DMS53 (cell line): ENCODE measurements at regions not wholly inside any gene's neighbourhood (a gene's known extent, or its start where the extent isn't known, plus 50 kb on each side); places are given as distances from the start of the nearest gene placed in this dataset.
A peak's percentile ranks its signal among the peaks of the same experiment; 100 is the strongest.

Source experiments
- DNase-seq: peaks from one replicate; lab custom pipeline; 2025; lab: John Stamatoyannopoulos, UW

DNA sequence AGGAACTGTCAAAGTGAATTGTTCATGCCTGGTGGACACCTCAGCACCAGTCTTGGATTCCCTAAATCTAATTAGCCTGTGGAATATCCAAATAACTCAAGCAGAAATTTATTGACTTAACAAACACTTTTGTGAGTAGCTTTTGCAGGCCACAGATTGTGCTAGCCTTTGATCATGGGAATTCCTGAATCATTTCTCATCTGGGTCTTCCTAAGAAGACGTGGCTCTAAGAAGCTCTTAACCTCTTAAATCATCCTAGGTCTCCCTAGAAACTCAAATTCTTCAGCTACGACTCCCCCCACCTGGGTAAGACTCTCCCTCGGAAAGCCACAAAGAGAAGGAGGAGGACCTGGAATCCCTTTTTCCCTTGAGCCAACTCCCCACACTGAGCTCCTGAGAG, 53.8 kb upstream of the PSEN2 start:
- DNase-seq = no peak

DNA sequence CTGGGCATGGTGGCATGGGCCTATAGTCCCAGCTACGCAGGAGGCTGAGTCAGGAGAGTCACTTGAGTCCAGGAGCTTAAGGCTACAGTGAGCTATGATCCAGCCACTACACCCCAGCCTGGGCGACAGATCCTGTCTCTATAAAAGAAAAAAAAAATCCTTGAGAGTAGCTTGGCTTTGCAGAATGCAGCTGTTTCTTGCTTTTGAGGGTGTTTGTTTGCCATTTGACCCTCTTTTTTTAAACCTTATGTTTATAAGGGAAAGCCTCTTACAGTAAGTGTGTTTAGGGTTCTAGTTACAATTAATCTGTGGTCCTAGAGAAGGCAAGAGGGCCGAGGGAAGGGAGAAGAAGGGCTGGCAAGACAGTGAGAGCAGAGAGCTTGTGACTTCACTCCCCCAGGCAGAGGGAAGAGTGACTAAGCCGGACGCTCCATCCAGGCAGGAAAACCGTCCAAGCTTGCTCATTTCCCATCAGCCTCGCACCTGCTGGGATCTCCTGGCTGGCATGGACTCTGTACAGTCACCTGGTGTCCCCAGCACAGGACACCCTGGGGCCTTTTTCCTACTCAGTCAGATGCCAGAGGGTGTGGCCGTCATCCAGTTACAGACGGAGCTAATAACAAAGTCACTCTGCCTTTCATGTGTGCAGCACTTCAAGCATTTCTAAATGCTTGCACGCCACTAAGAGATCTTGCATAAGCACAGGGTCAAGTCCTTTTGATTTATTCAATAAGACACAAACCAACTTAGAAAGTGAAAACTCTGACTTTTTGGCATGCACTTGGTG, 55.5 kb upstream of the PSEN2 start:
- peak; percentile 97 for DNase-seq

DNA sequence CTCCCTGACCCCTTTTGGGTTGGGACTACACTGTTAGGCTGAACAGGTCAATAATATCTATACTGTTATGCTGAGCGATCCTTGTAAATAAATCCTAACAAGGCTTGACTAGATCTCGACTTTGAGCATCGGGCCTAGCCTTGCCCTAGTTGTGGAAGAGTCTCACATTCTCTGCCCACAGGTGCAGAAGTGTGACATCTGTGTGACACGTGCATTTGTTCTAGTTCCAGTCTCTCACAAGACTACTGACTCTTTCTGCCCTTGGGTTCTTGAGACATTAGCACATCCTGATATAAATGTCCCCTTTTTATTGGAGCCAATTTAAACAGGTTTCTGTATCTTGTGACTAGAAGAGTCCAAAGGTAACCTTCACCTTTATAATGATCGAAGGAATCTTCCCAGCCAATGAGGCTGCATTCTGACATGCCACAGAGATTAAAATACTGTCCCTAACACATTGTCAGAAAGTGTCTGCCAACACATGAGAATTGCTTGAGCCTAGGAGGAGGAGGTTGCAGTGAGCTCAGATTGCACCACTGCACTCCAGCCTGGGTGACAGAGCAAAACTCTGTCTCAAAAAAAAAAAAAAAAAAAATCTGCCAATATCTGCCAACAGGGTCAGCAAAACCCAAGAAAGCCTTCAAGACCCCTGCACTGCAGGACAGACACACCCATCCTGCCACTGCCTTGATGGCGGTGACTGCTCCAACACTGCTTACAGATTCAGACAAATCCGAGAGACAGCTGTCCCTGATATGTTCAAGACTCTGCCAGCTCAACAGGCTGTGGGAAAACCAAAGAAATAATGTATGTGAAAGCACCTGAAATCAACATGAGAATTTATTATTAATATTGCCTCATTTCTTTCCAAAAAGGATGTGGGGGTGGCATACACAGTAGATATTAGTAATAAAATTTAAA, 56.5 kb upstream of the PSEN2 start:
- no peak for DNase-seq

DNA sequence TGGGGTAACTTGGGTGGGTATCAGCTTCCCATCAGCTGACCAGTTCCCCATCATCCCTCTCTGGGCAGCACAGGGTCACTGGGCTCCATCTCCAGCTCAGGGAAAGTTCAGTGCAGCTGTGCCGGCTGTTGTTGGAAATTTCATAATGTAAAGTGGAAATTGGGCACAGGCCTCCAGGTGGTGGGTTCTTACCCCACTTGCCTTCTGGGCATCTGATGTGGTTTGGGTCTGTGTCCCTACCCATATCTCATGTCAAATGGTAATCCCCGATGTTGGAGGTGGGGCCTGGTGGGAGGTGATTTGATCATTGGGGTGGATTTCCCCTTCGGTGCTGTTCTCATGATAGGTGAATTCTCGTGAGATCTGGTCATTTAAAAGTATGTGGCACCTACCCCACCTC, 59.7 kb upstream of the PSEN2 start:
- DNase-seq = no peak

DNA sequence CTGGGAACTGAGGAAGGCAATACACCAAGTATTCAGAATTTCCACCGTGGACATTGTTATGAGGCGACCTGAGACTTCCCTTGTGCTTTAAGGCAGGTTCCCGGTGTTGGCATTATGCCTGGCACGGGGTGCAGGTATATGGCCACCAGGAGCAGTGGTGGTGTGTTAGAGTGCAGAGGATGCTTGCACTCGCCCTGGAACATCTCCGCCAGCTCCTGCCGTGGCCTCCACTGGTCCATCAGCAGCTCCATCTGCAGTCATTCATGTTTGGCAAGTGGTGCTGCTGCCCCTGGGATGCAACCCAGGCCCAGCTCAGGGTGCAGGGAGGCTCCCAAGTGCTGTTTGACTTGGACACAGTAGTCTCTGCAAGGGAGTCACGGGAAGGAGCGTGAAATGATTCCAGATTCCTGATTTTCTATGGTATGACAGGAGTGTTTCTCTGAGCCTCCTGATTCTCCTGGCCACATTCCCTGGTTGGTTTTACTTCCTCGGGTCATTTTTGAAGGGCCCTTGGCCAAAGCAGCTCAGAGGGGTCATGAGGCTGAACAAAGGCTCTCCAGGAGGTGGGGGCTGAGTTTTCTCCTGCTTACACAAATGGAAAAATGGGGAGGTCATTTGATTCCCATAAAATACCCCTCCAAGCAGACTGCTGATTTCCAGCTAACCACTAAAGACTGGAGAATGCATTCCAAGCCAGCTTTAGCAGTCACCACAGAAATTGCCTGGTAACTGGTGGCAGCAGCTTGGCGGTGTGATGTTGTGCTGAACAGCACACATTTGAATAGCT, 60.4 kb upstream of the PSEN2 start:
- no peak for DNase-seq

DNA sequence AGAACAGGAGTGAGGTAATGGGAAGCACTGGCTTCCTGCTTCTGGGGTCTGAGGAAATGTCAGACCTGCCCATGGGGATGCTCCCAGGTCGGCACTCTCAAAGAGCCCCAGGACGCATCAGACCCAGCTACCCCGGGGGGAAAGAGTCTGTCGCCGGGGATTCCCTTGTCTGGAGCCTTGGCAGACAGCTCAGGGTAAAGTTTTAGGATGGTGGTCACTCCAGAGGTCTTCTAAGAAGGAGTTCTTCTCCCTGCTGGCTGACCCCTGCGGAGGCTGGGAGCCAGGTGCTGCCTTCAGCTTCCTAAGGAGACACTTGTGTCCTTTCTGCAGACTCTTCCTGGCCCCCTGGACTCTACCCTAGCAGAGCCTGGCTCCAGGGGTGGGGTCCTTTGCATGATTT, 61.9 kb upstream of the PSEN2 start:
- DNase-seq = no peak

DNA sequence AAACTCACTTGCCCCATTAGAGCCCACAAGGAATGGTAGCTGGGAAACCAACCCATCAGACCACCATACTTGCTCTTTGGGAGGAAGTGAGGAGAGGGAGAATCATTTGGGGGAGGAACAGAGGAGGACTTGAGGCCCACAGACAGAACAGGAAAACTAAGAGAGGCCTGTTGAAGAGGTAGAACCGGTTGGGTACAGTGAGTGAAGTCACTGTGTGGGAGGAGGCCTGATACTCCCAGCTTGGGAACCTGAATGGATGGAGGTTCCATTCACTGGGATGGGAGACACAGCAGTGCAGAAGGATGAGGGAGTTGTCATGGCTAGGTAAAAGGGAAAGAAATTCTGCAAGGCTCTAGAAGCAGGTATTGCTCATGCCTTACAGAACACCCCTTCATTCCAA, 63.4 kb upstream of the PSEN2 start:
- DNase-seq = peak; percentile 56

DNA sequence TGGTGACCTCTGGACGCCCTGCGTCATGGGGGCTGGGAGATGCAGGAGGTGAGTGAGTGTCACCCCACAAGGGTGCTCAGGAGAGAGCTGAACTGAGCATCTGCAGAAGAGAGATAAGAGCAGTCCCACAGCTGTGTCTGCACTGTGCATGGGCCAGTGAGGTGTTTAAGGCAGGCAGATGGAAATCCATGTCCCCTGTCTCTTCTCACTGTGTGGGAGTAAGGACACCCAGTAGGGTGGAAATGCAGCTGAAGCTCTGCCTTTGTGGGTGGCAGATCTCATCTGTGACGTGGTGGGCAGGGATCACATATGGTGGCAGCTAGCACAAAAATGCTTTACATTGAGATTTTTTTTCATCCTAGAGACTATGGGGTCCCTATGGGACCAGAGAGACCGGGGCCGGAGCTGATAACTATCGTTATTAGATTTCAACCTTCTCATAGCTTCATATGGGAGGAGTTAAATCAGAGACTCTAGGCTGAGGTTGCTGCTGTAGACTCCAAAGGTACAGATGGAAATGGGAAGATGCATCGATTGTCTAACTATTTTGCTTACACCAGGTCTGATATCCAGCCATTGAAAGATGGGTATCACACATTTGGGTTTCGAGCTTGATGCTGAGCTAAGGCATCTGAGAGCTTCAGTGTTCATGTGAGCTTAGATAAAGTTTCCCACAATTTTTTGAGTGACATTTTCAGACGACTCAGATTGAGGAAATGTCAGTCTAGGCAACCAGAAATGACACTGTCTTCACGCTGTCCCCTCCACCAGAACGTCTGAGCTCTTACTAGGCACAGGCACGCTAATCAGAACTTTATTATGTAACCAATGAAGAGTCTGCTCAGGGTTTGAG, 65.3 kb upstream of the PSEN2 start:
- no peak for DNase-seq

DNA sequence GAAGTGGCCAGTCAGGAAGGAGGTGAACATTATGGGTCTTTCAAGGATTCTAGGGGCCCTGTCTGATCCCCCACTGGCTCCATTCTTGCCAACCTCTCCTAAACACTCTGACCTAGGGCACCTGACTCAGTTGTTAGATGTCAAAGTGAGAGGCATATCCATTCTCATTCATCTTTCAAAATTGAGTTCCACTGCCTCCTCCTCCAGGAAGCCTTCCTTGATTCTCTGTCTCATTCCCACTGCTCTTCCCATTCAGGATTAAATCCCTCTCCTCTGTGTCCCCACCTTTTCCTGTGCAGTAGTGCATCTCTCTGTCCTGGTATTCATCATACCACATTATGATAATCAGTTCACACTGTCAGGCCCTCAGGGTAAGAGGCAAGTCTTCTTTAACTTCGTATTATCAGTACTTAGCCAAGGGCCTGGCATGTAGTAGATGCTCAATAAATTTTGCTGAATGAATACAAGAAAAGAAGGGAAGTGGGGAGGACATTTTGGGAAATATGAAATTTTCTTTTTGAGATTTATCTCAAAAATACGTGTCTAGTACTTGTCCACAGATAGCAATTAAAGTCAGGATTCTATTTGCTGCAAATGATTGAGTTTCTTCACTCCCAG, 61.8 kb upstream of the ITPKB start:
- DNase-seq = no peak

DNA sequence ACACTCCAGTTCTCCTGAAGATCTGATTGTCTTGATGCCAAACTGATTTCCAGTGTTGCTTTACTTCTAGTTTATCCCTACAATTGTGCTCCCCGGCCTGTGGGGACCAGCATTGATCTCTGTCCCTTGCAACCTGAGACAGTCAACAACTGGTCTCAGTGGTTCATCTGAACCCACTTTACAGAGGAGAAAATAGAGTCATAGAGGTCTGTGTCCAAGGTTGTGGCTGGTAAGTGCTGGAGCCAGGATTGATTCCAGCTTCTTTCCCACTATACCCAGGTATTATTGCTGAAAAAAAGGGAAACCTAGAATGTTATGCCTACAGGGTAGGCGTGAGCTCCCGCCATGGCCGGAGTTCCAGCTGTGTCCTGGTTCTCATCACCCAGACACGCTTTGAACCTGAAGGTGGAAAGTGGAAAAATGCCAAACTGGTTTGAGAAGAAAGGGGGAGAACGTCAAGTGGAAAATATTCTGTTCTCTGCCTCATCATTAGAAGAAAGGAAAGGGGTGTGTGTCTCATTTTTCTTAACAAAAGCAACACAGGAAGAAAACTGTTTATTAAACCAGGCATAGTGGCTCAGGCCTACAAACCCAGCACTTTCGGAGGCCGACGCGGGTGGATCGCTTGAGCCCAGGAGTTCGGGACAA, 60.7 kb upstream of the ITPKB start:
- no peak for DNase-seq

DNA sequence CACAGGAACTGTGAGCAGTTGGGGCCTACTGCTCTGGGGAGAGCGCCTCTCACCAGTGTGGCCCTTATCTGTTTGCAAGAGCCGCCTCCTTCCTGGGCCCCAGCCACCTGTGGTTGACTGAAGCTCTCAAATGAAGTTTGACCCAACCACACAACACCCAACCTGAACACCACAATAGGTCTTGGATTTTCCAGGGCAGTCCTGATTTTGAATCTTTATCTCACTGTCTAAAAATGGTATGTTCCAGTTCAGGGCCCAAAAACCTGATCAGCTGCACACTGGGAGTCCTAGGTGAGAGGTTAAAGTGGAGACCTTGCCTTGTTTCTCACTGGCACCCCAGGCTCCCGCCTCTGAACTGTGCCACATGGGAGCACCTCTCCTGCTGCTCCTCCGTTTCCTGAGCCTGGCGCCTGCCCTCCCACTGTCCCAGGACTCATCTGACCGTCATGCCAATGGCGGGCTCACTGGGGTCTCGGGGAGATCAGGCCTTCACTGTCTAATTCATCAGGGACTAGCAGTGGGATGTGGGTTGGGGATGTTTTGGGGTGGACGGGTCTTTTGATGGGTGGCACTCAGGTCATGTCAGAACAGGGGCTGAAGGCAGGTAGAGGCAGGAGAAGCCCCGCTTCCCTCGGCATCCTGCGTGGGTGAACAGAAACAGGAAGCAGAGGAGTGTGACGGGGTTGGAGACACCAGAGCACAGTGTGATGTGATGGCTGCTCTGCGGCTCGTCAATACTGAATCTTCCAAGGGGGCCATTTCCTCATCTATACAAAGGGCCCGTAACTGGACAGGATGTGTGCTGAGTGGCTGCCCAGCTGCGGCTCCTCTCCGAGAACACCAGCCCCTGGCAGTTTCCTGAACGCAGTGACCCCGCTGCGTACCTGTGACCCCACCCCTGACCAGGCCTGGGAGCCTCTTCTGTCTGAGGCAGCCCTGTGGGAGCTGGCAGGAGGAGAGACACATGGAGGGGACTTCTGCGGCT, 59.6 kb upstream of the ITPKB start:
- no peak for DNase-seq

DNA sequence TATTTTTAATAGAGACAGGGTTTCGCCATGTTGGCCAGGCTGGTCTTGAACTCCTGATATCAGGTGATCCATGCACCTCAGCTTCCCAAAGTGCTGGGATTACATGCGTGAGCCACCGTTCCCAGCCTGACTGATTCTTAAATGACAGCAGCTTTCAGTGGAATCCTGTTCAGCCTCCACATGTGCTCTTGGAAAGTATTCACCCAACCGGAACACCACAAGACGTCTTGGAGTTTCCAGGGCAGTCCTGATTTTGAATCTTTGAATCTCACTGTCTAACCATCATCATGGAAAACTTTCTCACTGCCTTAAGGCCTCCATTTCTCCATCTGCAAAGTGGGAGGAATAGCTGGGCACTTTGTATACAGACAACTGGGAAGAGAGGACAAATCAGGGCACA, 58.1 kb upstream of the ITPKB start:
- no peak for DNase-seq

DNA sequence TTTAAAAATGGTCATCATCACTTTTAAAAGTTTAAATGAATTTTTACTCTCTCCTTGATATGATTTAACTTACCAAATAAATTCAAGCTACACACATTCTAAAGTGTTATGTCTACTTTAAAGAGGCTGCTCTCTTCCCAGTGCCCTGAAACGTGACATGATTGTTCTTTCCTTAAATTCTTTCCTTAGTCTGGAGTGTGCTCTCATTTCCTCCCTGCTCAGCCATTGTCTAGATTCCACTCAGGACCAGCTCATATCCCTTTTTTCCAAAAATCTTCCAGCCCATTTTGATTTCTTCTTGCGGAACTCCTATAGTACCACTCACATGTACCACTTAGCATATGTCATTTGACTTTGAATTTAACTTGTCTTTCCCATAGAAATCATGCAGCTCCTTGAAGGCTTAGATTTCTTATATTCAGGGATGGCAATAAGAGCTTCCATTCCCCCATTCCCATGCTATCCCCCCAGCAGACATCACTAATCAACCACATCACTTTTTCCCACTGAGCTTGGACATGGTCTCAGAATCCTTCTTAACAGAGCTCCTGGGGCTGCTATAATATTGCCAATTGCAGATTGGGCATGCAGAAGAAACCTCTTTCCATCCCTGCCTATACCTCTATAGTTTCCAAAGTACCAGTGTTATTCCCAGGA, 54.7 kb upstream of the ITPKB start:
- no peak for DNase-seq

DNA sequence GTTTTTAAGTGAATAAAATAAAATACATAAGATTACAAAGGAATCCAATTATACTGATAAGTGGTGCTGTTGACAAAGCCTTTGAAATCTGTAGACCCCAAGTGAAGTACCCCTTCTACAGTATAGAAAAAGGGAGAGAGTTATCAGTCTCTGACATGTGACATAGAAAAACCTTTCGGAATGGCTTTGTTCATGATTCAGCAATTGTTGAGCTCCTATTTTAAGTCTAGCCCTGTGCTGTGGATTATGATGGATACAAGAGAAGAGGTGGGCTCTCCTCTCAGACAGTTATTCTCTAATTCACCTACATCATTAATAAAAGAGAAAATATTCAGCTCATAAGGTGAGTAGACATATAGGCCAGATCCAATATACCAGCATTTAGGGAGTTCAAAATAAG, 53.3 kb upstream of the ITPKB start:
- DNase-seq = no peak

DNA sequence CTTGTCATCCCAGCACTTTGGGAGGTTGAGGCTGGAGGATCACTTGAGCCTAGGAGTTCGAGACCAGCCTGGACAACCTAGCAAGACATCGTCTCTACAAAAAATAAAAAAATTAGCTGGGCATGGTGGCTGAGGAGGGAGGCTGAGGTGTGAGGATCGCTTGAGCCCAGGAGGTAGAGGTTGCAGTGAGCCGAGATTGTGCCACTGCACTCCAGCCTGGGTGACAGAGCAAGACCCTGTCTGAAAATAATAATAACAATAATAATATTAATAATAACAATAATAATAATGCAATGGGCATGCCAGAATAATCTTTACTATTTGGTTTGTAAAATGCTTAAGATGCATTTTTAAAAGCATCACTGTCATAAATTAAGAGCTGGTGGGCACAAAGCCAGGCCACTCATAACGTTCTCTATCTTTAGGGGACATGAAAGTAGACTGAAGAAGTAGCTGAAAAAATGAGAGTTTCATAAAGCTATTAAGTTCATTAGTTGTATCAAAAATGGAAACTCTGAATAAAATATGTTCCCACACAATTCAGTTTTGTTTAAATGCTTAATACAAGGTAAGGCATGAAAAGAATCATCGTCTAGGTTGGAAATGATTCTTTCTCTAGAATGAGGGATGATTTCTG, 51.6 kb upstream of the ITPKB start:
- no peak for DNase-seq

DNA sequence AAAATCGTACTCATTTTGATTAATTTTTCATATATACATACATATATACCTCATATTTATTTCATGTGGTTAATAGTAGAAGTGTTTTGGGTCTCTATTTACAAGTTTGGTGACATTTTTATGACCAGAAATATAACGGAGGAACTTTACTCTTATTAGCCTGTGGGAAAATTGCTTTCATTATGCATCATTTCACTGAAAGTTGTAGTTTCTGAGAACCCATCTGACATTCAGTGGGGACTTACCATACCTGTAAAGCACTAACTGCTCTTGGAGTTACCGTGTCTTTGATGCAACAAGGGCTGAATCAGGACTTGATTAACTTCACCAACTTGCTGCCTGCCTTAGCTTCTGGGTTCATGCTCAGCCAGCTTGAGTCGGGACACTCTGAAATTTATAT, 49.9 kb upstream of the ITPKB start:
- no peak for DNase-seq
